ENCODE measurements at regions not wholly inside any gene's neighbourhood (a gene's known extent, or its start where the extent isn't known, plus 50 kb on each side); places are given as distances from the start of the nearest gene placed in this dataset.

DNA sequence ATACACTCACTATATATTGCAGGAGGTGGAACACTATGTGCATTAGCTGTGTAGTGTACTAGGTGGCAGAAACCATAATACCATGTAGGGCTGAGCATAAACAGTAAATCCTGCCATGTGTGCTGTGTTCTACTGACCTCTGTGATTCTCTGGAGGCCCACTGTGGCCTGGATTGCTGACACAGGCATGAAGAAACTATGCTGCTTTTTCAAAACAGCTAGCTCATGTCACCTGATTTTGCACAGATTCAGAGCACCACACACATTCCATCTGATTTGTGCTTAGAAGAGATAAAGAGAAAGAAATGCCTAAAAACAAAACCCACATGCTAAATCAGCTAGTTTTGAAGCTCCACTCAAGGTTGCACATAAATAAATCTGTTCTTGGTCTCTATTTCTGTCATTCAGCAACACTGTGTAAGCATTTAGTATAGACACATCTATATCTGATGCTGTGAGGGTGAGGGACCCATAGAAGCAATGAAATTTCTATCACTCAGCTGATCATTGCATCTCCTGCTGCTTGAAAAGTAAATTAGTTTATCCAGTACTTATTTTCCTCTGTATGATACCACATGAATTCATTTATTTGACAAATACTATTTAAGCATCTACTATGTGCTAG is 1007.7 kb upstream of the SEMA6D start:
- no peak for DNase-seq (ENCODE audit: low read depth)

DNA sequence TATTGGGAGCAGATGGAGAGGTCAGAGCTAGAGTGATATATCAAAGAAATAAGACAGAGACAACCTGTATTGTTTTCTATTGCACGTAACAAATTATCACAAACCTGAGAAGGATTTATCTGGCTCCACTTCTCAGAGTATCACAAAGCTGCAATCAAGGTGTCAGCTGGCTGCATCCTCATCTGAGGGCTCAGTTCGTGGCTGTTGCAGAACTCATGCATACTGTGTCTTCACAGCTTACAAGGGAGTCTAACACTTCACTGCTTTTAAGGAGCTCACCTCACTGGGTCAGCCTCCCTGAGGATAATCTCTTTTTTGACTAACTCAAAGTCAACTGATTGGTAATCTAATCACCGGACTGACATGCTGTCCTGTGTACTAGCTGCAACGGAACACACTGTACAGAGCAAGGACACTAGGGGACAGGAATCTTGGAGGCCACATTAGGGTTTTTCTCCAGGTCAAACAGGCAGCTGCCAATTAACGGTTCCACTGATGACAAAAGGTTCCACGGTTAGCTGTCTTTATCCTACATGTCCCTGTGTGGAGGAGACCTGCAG is 1006.8 kb upstream of the SEMA6D start:
- DNase-seq (ENCODE audit: low read depth): no peak

DNA sequence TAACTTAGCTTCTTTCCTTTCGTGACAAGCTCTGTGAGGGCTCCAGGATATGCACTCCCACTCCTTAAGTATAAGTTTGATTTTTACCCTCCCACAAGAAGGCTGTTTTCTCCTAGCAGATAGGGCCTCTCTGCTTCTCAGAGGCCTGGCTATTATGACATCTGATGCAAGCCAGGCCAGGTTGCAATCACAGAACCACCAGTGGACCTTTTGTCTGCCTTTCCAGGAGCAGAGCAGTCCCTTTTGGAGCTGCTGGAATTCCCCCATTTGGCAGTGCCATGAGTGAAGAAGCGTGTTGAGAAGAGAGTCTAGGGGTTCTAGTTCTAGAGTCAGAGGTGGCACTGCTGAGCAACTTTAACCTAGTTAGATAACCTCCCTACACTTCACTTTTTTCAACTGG is 1004.3 kb upstream of the SEMA6D start:
- no peak for DNase-seq (ENCODE audit: low read depth)

DNA sequence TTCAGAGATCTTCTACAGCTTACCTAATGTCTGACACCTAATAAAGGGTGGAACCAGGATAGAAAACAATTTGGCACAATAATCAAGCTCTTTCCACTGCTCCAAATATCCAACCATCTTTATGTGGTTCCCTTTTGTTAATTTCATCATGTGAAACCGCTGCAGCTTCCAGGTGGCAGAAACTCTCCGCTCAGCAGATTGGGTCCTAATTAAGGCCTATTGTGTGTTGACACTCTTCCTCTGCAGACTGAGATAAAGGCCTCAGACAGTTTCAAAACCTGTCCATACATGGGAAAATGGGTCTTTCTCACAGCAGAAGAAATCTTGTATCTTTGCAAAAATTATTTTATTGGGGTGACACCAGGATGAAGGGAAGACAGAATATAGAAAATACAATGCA is 1002.4 kb upstream of the SEMA6D start:
- DNase-seq (ENCODE audit: low read depth): no peak

DNA sequence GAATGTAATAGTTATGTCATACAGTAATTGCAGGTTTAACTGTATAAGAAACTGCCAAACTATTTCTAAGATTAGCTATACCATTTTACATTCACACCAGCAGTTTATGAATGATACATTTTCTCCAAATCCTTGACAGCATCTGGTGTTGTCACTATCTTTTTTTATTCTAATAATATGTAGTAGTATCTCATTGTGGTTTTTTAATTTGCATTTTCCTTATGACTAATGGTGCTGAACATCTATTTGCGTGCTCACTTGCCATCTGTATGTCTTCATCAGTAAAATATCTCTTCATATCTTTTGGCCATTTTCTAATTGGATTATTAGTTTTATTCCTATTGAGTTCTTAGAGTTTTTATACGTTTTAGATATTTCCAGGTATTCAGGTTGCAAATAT is 994.0 kb upstream of the SEMA6D start:
- DNase-seq (ENCODE audit: low read depth): no peak

DNA sequence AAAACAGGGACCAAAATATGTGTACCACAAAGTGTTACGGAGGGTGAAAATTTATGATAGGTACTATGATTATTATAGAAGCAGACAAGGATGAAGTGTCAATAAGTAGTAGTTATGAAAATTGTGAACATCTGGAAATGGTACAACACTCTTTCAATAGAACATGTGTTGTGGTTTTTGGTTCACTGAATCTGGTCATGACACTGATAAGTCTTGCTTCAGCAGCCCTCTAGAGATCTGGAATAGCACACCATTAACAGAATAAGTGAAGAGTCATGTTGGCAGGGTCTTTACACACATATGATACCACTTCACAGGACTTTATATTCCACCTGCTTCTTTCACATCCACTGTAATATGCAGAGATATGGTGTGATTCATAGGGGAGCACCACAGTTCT is 985.2 kb upstream of the SEMA6D start:
- DNase-seq (ENCODE audit: low read depth): no peak

DNA sequence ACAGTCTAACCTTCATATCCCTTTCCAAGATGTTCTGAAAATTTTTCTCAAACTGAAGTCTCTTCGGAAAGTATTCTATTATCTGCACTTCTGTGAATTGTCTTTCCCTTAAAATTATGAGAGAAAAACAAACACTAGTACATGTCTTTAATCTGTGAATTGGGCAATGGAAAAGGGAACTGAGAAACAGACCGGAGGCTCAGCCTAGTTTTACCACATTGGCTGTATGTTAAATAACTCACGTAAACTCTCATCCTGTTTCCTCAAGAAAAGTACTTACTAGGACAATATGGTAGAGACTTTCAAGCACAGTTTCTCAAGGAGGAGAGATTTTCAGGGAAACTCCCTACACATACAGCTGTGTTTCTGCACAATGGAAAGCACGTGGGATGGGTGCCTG is 982.2 kb upstream of the SEMA6D start:
- no peak for DNase-seq (ENCODE audit: low read depth)

DNA sequence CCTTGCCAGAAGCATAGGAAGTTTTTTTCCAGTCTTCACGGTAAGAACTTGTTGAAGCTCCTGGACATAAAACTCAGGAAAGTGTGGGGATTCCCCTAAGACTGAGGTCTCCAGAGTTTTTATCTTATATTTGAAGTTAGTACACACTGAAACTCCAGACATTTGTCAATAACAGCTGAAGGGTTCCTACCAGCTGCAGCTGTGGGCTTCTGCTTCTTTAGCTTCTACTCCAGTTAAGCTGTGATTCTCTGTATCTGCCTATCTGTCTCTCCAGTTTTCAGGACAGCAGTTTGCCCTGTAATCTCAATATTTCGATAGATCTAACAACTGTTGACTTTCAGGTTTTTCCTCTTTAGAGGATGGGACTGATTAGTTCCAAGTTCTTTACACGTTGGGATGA is 966.0 kb upstream of the SEMA6D start:
- DNase-seq (ENCODE audit: low read depth): no peak

DNA sequence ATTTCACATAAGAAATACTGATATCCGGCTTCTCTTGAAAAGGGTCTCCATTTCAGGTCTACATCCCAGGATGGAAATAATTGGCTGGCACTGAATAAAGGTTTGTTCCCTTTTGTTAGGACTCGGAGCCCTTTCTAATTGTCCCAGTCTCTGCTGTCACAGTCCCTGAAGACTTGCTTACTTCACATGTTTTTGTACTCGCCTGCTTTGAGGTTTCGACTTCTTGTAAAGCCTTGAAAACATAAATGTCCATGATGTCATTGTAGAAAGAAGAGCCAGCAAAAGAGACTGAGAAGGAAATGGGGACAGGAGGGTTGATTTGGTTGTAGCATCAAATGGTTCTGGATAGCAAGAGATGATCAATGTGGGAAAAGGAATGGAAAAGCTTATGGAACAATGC is 963.4 kb upstream of the SEMA6D start:
- no peak for DNase-seq (ENCODE audit: low read depth)

DNA sequence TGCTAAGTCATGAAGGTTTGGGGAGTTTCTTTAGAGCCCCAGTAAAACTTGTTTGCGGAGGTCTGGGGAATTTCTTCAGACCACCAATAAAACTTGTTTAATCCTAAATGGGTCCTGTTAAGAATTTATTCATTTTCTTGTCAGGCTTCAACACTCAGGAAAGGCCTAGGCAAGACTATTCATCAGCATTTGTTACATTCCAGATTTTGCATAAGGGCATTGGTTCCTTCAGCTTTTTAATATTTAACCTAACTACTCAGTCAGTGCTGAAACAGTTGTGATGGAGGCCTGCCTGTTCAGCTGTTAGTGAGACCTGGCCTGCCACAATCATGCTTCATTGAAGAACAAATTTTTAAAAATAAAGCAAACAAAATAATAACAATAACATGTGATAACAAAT is 954.2 kb upstream of the SEMA6D start:
- no peak for DNase-seq (ENCODE audit: low read depth)

DNA sequence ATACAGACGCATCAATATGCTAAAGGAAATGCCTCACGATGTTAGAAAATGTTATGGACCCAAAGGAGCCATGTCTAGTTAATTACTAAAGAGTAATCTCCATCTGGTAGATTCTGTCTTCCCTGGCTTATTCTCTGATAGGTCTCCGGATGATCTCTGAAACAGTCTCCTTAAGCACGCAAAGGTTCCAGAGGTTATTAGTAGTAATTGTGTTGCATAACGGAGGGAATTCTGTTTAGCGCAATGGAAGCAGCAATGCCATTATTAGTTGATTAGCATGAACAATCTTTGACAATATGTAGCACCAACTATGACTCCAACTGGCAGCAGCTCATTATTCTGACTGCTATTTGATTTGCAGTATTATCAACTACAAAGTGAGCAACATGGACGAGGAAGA is 952.5 kb upstream of the SEMA6D start:
- no peak for DNase-seq (ENCODE audit: low read depth)

DNA sequence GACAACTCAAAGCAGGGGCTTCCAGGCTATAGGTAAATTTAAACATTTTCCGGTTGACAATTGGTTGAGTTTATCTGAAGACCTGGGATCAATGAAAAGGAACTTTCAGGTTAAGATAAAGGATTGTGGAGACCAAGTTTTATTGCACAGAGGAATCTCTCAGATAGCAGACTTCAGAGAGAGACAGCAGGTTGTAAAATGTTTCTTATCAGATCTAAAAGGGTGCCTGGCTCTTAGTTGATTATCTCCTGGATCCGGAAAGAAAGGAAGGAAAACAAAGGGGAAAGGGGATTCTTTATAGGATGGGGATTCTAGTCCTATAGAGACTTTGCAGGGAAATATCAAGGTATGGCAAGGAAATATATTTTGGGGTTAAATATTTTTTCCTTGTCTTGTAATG is 951.3 kb upstream of the SEMA6D start:
- DNase-seq (ENCODE audit: low read depth): no peak

DNA sequence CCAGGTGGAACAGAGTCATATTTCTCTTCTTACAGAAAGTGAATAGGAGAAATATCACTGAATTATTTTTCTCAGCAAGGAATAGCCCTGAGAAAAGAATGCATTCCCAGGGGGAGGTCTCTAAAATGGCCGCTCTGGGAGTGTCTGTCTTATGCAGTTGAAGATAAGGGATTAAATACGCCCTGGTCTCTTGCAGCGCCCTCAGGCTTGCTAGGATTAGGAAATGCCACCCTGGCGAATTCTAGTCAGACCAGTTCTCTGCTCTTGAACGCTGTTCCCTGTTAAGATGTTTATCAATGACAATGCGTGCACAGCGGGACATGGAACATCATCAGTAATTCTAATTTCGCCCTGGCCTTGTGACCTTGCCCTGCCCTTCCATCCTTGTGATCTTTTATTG is 949.0 kb upstream of the SEMA6D start:
- no peak for DNase-seq (ENCODE audit: low read depth)

DNA sequence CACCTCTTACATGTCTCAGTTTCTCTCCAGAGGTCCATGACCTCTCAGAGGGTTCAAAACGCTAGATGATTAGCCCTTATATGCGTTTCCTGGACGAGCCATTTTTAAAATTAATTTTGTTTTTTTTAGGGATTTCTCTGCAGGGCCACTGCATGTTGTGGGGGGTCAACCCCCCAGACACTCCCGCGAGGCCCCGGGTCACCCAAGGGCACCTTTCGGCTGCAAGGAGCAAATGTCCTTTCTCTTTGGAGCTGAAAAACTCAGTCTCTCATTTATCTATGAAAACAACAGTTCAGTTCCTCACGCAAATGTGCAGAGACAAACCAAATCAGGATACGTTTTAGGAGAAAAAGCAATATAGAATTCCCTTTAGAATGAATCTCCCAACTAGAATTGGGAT is 944.3 kb upstream of the SEMA6D start:
- no peak for DNase-seq (ENCODE audit: low read depth)

DNA sequence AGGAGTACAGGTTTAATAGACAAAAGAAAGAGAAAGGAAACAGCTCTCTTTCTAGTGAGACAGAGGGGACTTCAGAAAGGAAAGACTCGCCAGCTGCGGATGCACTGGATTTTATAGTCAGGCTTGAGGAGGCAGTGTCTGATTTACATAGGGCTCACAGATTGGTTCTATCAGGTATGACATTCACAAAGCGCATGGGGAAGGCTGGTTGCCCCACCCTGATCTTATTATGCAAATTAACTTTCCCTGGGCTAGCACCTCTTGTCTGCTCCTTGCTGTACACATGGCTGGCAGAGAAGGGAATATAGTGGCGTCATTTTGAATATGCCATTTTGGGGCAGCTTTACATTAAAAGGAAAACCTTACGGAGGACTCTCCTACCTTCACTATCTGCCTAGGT is 938.4 kb upstream of the SEMA6D start:
- no peak for DNase-seq (ENCODE audit: low read depth)

DNA sequence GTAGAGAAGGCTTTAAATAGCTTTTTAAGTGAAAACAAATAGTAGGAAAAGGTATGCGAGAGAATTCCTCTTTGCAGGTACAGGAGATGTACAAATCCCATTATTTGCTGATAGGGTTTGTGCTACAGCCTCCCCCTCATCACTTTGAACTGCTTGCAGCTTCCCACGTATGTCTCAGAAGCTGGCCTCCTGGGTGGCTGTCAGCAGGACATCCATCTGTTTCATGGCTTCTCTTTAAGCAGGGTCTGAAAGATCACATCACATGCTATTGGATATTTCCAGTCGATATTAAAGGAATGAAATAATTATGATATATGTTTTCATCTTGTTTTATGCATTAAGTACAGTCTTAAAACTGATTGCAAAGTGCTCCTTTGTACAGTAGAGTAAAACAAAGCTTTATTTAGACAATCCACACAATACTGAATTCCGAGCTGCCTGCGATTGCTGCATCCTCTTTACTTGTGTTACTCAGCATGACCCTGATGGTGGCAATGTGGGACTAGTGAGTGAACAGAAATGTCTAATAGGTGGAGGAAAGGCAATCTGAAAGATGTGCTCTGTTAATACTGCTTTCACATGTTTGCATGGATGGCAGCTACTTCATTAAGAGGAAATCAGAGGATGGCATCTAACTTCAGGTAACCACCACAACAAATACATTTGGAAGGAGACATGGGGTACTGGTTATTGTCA is 930.6 kb upstream of the SEMA6D start:
- no peak for DNase-seq (ENCODE audit: low read depth)

DNA sequence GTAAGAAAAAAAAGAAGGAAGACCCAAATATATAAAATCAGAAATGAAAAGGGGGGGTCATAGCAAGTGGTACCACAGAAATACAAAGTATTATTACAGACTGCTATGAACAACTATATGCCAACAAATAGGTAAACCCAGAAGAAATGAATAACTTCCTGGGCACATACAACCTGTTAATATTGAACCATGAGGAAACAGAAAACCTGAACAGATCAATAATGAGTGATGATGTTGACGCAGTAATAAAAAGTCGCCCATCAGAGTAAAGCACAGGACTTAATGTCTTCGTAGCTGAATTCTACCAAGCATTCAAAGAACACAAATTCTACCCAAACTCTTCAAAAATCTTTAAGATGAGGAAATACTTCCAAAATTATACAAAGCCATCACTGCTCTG is 921.6 kb upstream of the SEMA6D start:
- DNase-seq (ENCODE audit: low read depth): no peak

DNA sequence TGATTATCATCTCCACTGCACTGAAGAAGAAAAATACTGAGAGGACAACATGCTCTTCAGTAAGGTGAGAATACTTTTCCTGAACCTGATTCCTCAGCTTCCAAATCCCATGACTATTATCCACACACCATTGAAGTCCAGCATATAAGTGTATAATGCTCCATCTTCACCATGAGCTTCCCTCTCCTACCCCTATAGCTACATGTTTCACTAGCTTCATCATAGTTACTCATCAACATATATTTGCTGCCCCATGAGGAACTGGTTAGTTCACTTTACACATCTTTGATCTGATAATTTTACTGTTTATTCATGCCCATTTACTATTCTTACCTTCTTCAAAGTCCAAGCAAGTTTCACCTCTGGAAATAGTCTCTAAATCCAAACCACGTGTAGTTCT is 908.5 kb upstream of the SEMA6D start:
- DNase-seq (ENCODE audit: low read depth): no peak

DNA sequence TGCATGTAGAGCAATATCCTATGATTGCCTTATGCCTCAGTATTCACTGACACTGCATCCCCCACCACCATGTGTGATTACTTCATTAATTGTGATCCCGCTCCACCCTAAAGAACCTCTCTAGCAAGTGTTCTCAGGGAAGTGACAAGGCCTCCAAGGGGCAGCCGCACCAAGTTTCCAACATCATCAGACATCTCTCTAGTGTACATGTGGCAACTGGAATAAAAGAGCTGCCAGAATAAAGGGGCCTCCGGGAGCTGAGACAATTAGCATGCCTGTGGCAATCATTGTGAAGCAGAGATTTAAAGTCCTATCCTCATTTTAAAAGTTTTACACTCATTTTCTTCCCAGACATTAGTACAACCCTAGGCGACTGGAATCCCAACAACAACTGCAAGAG is 902.1 kb upstream of the SEMA6D start:
- no peak for DNase-seq (ENCODE audit: low read depth)

DNA sequence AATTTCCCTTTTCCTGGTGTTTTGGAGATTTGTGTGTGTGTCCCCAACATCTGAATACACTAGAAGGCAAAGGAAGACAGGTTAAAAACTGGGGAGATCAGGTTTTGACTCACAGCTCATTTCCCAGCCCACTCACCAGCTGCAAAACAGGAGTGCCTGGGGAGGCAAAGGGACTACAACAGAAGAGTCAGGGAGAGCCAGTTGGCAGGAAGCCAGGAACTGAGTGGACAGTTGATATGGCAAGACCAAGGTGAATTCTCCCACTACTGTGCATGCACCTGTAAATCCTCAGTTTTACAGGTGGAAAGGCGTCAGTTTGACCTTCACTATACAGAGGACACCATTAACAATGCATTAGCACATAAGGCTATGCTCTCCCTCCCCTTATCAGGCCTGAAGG is 901.5 kb upstream of the SEMA6D start:
- DNase-seq (ENCODE audit: low read depth): no peak

DNA sequence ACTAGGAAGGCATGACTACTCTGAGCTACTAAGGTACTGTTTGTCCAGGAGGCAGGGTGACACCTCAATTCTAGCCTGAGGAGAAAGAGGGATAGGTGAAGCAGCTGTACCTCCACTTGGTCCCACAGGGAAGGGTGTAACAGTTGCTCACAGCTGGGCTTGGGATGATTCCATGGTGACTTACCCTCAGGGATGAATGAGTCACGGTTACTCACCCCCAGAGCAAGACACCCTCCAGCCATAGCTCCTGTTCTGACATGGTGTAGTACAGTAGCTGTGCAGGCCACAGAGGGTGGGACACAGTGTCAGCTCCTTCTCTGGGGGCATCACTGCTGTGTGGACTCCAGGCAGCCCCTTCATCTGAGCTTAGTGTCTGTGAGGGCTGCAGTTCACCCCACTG is 868.6 kb upstream of the SEMA6D start:
- no peak for DNase-seq (ENCODE audit: low read depth)

DNA sequence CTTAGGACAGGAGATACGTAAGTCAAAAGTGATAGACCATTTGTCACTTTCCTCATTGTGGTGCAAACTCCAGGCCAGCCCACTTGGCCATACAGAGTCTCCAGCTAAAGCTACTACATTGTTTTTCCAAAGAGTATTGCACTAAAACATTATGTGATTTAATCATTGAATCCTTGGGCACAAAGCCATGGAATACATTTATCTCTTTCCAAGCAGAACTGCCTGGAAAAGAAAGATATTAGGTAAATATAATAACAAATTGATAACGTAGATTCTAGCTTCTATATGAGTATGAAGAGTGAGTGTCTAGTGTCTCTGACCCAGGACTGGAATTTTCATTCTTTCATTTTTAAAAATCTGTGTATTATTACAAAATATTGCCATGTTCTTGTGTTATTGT is 863.7 kb upstream of the SEMA6D start:
- DNase-seq (ENCODE audit: low read depth): no peak

DNA sequence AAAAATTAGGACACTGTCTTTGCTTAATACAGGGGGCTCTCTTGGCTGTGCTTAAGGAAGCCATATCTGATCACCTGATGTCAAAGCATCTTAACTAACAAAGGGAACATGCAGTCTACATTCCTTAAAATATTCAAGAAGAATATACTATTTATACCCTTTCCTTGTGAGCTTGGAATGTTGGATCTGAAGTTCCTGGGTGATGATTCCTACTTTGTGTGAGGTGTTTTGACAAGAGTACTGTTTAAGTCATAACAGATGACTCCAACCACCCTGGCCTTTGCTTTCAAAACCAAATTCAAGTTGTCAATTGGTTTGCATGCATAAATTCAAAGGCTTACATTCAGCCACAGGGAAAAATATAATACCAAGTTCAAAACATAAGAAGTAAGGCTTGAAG is 862.7 kb upstream of the SEMA6D start:
- no peak for DNase-seq (ENCODE audit: low read depth)

DNA sequence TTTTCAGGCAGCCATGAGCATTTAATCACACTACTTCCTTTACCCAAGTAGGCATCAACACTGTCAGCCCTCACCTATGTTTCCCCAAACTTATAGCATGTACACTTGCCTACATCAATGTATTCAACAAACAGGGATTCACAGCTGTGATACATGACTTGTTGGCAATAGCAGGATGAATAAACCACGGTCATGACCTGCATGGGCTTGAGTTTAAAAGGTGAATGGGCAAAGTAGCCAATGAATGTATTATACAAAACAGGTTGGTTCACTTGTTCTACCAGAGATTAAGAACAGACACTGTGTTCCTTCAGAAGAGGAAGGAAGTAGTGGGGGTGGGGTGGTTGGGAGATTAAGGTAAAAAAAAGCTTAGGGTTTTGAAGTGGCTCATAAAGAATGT is 861.9 kb upstream of the SEMA6D start:
- DNase-seq (ENCODE audit: low read depth): no peak
